NB4 (cell line): ENCODE measurements at regions not wholly inside any gene's neighbourhood (a gene's known extent, or its start where the extent isn't known, plus 50 kb on each side); places are given as distances from the start of the nearest gene placed in this dataset.

Experiments used
- CTCF ChIP-seq: IDR thresholded peaks from one replicate; pipeline ENCODE4 v1.5.1; 2012; ENCODE audit warnings: low read depth, low read length
- MAX ChIP-seq: IDR thresholded peaks from 2 replicates; pipeline ENCODE4 v1.6.1; 2011; ENCODE audit warnings: low read depth, low read length
- MYC ChIP-seq: IDR thresholded peaks from 2 replicates; pipeline ENCODE4 v1.6.1; 2011; ENCODE audit warnings: low read depth, low read length
- POLR2A ChIP-seq: IDR thresholded peaks from 2 replicates; pipeline ENCODE4 v1.6.1; 2011; ENCODE audit warnings: mild to moderate bottlenecking; ENCODE audit not compliant: insufficient read length; ENCODE audit errors: extremely low read depth

- TF ChIP-seq CTCF (no peak), POLR2A (no peak), MAX (no peak), MYC (no peak)
Measured at GRCh38 chr19:31537136-31537535, 187.9 kb upstream of the TSHZ3 start.
